ENCODE measurements at regions not wholly inside any gene's neighbourhood (a gene's known extent, or its start where the extent isn't known, plus 50 kb on each side); places are given as distances from the start of the nearest gene placed in this dataset.

DNA sequence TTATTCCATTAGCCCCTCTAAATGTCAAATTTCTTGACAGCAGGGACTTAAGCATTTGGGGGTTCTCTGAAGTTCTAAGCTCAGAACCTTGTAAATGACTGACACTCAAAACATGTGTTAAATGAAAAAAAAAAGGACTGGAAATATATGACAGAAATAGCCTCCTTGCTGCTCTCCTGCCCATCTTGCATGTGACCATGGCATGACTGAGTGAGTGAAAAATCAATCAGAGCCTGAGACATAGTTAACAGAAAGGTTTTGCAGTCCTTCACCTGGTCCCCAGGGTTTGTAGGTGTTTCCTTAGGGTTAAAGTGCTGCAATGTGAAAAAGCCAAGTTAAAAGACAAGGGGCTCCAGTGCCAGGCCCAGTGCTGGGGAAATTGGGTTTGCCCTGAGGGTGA lies 168.1 kb downstream of the ZBTB18 start:
- H3K36me3 ChIP-seq (ENCODE audit: insufficient read depth, low read length) = no peaks in the 10 kb centered on the region
- TF ChIP-seq EZH2 (IDR thresholded peaks at IDR 0.05; ENCODE audit: borderline replicate concordance, low read length) = no peak
- TF ChIP-seq, protein P1, sequence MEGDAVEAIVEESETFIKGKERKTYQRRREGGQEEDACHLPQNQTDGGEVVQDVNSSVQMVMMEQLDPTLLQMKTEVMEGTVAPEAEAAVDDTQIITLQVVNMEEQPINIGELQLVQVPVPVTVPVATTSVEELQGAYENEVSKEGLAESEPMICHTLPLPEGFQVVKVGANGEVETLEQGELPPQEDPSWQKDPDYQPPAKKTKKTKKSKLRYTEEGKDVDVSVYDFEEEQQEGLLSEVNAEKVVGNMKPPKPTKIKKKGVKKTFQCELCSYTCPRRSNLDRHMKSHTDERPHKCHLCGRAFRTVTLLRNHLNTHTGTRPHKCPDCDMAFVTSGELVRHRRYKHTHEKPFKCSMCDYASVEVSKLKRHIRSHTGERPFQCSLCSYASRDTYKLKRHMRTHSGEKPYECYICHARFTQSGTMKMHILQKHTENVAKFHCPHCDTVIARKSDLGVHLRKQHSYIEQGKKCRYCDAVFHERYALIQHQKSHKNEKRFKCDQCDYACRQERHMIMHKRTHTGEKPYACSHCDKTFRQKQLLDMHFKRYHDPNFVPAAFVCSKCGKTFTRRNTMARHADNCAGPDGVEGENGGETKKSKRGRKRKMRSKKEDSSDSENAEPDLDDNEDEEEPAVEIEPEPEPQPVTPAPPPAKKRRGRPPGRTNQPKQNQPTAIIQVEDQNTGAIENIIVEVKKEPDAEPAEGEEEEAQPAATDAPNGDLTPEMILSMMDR (IDR thresholded peaks at IDR 0.05; ENCODE audit: low read length) = no peak
- H3F3A ChIP-seq (ENCODE audit: insufficient read depth, low read length) = no peaks in the 10 kb centered on the region
- no peak overlapping the region for H3K27ac ChIP-seq (ENCODE audit: low read depth, low read length, poor library complexity, severe bottlenecking)
- no peaks in the 10 kb centered on the region for H4K20me1 ChIP-seq (ENCODE audit: insufficient read depth, low read length)
- H3K79me2 ChIP-seq (ENCODE audit: insufficient read depth, low read length) = no peaks in the 10 kb centered on the region
- H3K9ac ChIP-seq (ENCODE audit: low read length) = no peak overlapping the region
- no peaks in the 10 kb centered on the region for H3K4me1 ChIP-seq (ENCODE audit: insufficient read depth, low read length, severe bottlenecking)
- no peak overlapping the region for H3K4me3 ChIP-seq (ENCODE audit: low read depth, low read length, poor library complexity, severe bottlenecking)
- no peaks in the 10 kb centered on the region for H3K9me2 ChIP-seq (ENCODE audit: low read depth, low read length)
- H2AFZ ChIP-seq (ENCODE audit: low read length) = no peak overlapping the region
- H3K27me3 ChIP-seq (ENCODE audit: insufficient read depth, low read length) = no peaks in the 10 kb centered on the region
- H3K4me2 ChIP-seq (ENCODE audit: low read length) = no peak overlapping the region
- no peaks in the 10 kb centered on the region for H3K9me3 ChIP-seq (ENCODE audit: low read length)

DNA sequence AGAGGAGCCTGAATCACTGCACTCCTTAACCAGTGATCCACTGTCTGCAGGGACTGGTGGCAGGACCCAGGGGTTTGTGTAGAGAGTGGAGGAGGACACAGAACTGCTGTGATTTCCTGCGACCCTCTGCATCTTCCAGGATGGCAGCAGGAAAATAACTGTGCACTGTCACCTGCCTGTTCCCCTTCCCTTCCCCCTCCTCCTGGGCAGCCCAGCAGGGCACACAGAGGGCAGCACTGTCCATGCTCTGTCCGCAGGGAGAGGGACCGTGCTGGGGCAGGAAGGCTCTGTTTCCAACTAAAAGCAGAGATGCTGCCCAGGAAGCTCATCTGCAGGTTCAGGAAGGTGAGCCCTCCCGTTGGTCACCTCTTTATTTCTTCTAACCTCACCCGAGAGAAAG lies 168.7 kb downstream of the ZBTB18 start:
- no peaks in the 10 kb centered on the region for H3K9me3 ChIP-seq (ENCODE audit: low read length)
- H3K9me2 ChIP-seq (ENCODE audit: low read depth, low read length) = no peaks in the 10 kb centered on the region
- TF ChIP-seq, protein P1 (IDR thresholded peaks at IDR 0.05; ENCODE audit: low read length) = no peak
- TF ChIP-seq EZH2 (IDR thresholded peaks at IDR 0.05; ENCODE audit: borderline replicate concordance, low read length) = no peak
- no peak overlapping the region for H3K9ac ChIP-seq (ENCODE audit: low read length)
- no peaks in the 10 kb centered on the region for H3K79me2 ChIP-seq (ENCODE audit: insufficient read depth, low read length)
- H3K4me2 ChIP-seq (ENCODE audit: low read length) = no peak overlapping the region
- H2AFZ ChIP-seq (ENCODE audit: low read length) = no peak overlapping the region
- H4K20me1 ChIP-seq (ENCODE audit: insufficient read depth, low read length) = no peaks in the 10 kb centered on the region
- H3K27ac ChIP-seq (ENCODE audit: low read depth, low read length, poor library complexity, severe bottlenecking) = no peak overlapping the region
- H3K4me1 ChIP-seq (ENCODE audit: insufficient read depth, low read length, severe bottlenecking) = no peaks in the 10 kb centered on the region
- H3K27me3 ChIP-seq (ENCODE audit: insufficient read depth, low read length) = no peaks in the 10 kb centered on the region
- H3F3A ChIP-seq (ENCODE audit: insufficient read depth, low read length) = no peaks in the 10 kb centered on the region
- H3K36me3 ChIP-seq (ENCODE audit: insufficient read depth, low read length) = no peaks in the 10 kb centered on the region
- no peak overlapping the region for H3K4me3 ChIP-seq (ENCODE audit: low read depth, low read length, poor library complexity, severe bottlenecking)

DNA sequence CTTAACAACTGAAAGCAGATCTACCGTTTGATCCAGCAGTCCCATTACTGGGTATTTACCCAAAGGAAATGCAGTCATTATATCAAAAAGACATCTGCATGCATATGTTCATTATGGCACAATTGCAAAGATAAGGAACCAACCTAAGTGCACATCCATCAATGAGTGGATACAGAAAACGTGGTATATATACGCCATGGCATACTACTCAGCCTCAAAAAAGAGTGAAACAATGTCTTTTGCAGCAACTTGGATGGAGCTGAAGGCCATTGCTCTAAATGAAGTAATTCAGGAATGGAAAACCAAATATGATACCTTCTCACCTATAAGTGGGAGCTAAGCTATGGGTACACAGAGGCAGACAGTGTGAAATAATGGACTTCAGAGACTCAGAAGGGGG lies 169.3 kb downstream of the ZBTB18 start:
- Histone ChIP-seq H3K9ac (ENCODE audit: low read length) (no peak overlapping the region), H3K4me1 (ENCODE audit: insufficient read depth, low read length, severe bottlenecking) (no peaks in the 10 kb centered on the region), H3K27me3 (ENCODE audit: insufficient read depth, low read length) (no peaks in the 10 kb centered on the region), H3K9me3 (ENCODE audit: low read length) (no peaks in the 10 kb centered on the region), H3K79me2 (ENCODE audit: insufficient read depth, low read length) (no peaks in the 10 kb centered on the region), H3K27ac (ENCODE audit: low read depth, low read length, poor library complexity, severe bottlenecking) (no peak overlapping the region), H3K4me3 (ENCODE audit: low read depth, low read length, poor library complexity, severe bottlenecking) (no peak overlapping the region), H3K36me3 (ENCODE audit: insufficient read depth, low read length) (no peaks in the 10 kb centered on the region), H3K4me2 (ENCODE audit: low read length) (no peak overlapping the region), H3K9me2 (ENCODE audit: low read depth, low read length) (no peaks in the 10 kb centered on the region), H2AFZ (ENCODE audit: low read length) (no peak overlapping the region), H3F3A (ENCODE audit: insufficient read depth, low read length) (no peaks in the 10 kb centered on the region), H4K20me1 (ENCODE audit: insufficient read depth, low read length) (no peaks in the 10 kb centered on the region)
- TF ChIP-seq, protein P1 (IDR thresholded peaks at IDR 0.05; ENCODE audit: low read length) = no peak
- TF ChIP-seq EZH2 (IDR thresholded peaks at IDR 0.05; ENCODE audit: borderline replicate concordance, low read length) = no peak
